Endodermal cell (in vitro differentiated cells): ENCODE measurements at regions not wholly inside any gene's neighbourhood (a gene's known extent, or its start where the extent isn't known, plus 50 kb on each side); places are given as distances from the start of the nearest gene placed in this dataset.
A peak's percentile ranks its signal among the peaks of the same experiment; 100 is the strongest.
"Not testable (repeated sequence)": the region's sequence is repeated elsewhere in the genome, so short reads cannot be mapped to it uniquely, and the experiment has no call there.

Experiments used
- DNase-seq: peaks from one replicate; pipeline ENCODE4 v3.0.0-alpha.2; 2017
- H3K27ac ChIP-seq: 2 replicates; pipeline ENCODE4 v1.5.1; 2013; ENCODE audit warnings: mild to moderate bottlenecking, low read depth, low read length, moderate library complexity
- H3K27me3 ChIP-seq: 2 replicates; pipeline ENCODE4 v1.6.1; 2013; ENCODE audit warnings: mild to moderate bottlenecking, low read length, moderate library complexity; ENCODE audit not compliant: insufficient read depth, control insufficient read depth, poor library complexity, severe bottlenecking
- H3K36me3 ChIP-seq: 2 replicates; pipeline ENCODE4 v1.7.0; 2013; ENCODE audit warnings: mild to moderate bottlenecking, low read length, moderate library complexity; ENCODE audit not compliant: control insufficient read depth, insufficient read depth
- H3K4me1 ChIP-seq: one replicate; pipeline ENCODE4 v1.7.0; 2013; ENCODE audit warnings: low read length; ENCODE audit not compliant: control insufficient read depth, insufficient read depth
- H3K4me3 ChIP-seq: 2 replicates; pipeline ENCODE4 v1.5.1; 2013; ENCODE audit warnings: mild to moderate bottlenecking, low read length, moderate library complexity
- H3K9ac ChIP-seq: 2 replicates; pipeline ENCODE4 v1.6.1; 2013; ENCODE audit warnings: mild to moderate bottlenecking, low read length, moderate library complexity; ENCODE audit not compliant: poor library complexity, severe bottlenecking; ENCODE audit errors: extremely low read depth
- H3K9me3 ChIP-seq: 2 replicates; pipeline ENCODE4 v1.6.1; 2013; ENCODE audit warnings: mild to moderate bottlenecking, low read length, moderate library complexity; ENCODE audit not compliant: control insufficient read depth
- H3K27ac Mint-ChIP-seq: 2 replicates; pipeline ENCODE4 v1.8.0; 2020; ENCODE audit warnings: mixed read lengths
- H3K27me3 Mint-ChIP-seq: 2 replicates; pipeline ENCODE4 v1.8.0; 2021; ENCODE audit warnings: mild to moderate bottlenecking, mixed read lengths; ENCODE audit not compliant: insufficient read depth
- H3K36me3 Mint-ChIP-seq: 2 replicates; pipeline ENCODE4 v1.8.0; 2020; ENCODE audit warnings: low read depth, mixed read lengths
- H3K4me1 Mint-ChIP-seq: 2 replicates; pipeline ENCODE4 v1.8.0; 2020; ENCODE audit warnings: mixed read lengths
- H3K4me3 Mint-ChIP-seq: 2 replicates; pipeline ENCODE4 v1.8.0; 2020; ENCODE audit warnings: mild to moderate bottlenecking, moderate library complexity, mixed read lengths
- H3K9me3 Mint-ChIP-seq: 2 replicates; pipeline ENCODE4 v1.8.0; 2020; ENCODE audit warnings: mild to moderate bottlenecking, mixed read lengths
- WGBS, 2 experiments: methylation state at CpG; one replicate each; pipeline versions ENCODE4 v1.1.5 to v1.1.7; 2013; ENCODE audit warnings: missing lambda C conversion rate in 2 of 2, mixed read lengths in 1 of 2; ENCODE audit not compliant: insufficient coverage in 1 of 2, insufficient read length in 1 of 2; 5-methylcytosine and 5-hydroxymethylcytosine counted together
- TF ChIP-seq, protein P1 (sequence below): fragments of 200-600 bp; sonication (generic); conservative IDR thresholded peaks from 2 replicates; pipeline ENCODE4 v1.5.0; 2021; ENCODE audit warnings: antibody characterized with exemption, mild to moderate bottlenecking

DNA sequence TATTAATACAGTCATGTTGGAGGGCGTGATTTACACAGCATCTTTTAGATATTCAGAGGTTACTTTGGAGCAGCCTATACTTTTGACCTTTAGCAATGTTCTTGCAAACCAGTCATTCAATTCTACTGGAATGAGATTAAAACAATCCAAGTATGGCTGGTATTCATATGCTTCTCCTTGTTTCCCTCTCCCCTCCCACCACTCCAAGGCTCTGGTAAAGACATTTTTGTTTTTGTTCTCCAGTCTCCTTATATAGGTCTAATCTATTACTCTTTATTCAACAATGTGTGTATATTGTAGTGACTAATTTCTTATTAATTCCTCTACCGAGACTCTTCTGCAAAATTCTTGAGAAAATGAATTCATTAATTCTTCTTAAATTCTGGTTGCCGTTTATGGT, 465.1 kb upstream of the ZNF337 start:
- peaks cover 15% of the 10 kb centered on the region for H3K4me1 Mint-ChIP-seq
- not testable (repeated sequence) for H3K4me3 ChIP-seq, H3K27me3 ChIP-seq, H3K9me3 Mint-ChIP-seq, H3K36me3 Mint-ChIP-seq, DNase-seq, H3K9me3 ChIP-seq, H3K9ac ChIP-seq, H3K27ac ChIP-seq, H3K36me3 ChIP-seq, H3K4me3 Mint-ChIP-seq, H3K4me1 ChIP-seq, H3K27me3 Mint-ChIP-seq
- WGBS, 2 experiments: 86 to 88% methylated on average over 1 to 3 of the region's 3 CpGs
- peak overlapping the region; percentile 1 for H3K27ac Mint-ChIP-seq

DNA sequence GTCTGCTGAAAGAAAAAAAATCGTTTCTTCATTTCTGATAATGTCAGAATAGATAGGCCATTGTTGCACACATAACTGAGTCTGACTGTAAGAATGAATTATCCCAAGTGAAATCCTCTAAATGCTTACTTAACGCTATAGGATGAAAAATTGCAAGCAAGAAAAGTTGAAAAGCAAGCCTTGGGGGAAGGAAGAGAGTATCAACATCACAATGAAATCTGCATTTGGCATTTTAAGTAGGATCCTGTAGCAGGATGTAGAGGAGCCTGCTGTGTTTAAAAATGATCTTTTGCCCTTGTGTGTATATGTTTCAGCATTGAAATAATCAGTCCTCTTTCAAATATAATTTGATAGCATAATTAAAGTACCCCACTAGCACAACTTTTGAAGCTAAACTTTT, 464.3 kb upstream of the ZNF337 start:
- H3K36me3 Mint-ChIP-seq, H3K27me3 Mint-ChIP-seq, H3K4me1 ChIP-seq, H3K36me3 ChIP-seq, H3K9ac ChIP-seq, H3K4me3 ChIP-seq, H3K27me3 ChIP-seq, H3K27ac ChIP-seq, H3K9me3 Mint-ChIP-seq, H3K9me3 ChIP-seq, DNase-seq, H3K4me3 Mint-ChIP-seq: not testable (repeated sequence)
- 0 to 32% methylated on average over 1 to 2 of the region's 2 CpGs for WGBS, 2 experiments
- H3K4me1 Mint-ChIP-seq: peaks cover 15% of the 10 kb centered on the region
- H3K27ac Mint-ChIP-seq: peak overlapping the region; percentile 77

DNA sequence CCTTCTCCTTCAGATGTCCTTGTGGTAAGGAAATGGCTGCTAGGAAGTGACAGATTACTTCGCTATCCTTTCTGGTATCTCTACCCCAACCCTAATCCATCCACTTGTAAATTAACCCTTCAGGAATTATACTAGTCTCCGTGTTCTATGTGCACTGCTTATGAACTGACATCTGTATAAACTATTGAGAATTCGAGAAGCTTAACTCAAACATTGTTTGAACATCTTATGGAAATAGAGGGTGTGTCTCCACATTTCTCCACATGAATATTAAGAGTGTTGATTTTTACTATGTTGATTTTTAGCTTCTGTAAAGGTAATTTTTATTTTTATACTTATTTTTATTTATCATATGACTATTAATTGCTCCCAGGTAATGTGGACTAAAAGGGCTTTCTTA, 457.6 kb upstream of the ZNF337 start:
- H3K36me3 ChIP-seq: no peaks in the 10 kb centered on the region
- H3K9me3 Mint-ChIP-seq: no peaks in the 10 kb centered on the region
- no peak overlapping the region for H3K9ac ChIP-seq
- no peaks in the 10 kb centered on the region for H3K36me3 Mint-ChIP-seq
- no peak overlapping the region for H3K4me3 ChIP-seq
- H3K27me3 ChIP-seq: no peaks in the 10 kb centered on the region
- TF ChIP-seq, protein P1, sequence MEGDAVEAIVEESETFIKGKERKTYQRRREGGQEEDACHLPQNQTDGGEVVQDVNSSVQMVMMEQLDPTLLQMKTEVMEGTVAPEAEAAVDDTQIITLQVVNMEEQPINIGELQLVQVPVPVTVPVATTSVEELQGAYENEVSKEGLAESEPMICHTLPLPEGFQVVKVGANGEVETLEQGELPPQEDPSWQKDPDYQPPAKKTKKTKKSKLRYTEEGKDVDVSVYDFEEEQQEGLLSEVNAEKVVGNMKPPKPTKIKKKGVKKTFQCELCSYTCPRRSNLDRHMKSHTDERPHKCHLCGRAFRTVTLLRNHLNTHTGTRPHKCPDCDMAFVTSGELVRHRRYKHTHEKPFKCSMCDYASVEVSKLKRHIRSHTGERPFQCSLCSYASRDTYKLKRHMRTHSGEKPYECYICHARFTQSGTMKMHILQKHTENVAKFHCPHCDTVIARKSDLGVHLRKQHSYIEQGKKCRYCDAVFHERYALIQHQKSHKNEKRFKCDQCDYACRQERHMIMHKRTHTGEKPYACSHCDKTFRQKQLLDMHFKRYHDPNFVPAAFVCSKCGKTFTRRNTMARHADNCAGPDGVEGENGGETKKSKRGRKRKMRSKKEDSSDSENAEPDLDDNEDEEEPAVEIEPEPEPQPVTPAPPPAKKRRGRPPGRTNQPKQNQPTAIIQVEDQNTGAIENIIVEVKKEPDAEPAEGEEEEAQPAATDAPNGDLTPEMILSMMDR: no peak
- no peak overlapping the region for H3K27ac ChIP-seq
- H3K27me3 Mint-ChIP-seq: no peaks in the 10 kb centered on the region
- H3K9me3 ChIP-seq: no peaks in the 10 kb centered on the region
- DNase-seq: no peak
- H3K4me3 Mint-ChIP-seq: no peak overlapping the region
- H3K4me1 ChIP-seq: no peaks in the 10 kb centered on the region
- WGBS, 2 experiments: 84% methylated on average over 3 of the region's 3 CpGs; no CpG with 5 or more reads in 1 of the 2 experiments
- H3K27ac Mint-ChIP-seq: no peak overlapping the region
- no peaks in the 10 kb centered on the region for H3K4me1 Mint-ChIP-seq

DNA sequence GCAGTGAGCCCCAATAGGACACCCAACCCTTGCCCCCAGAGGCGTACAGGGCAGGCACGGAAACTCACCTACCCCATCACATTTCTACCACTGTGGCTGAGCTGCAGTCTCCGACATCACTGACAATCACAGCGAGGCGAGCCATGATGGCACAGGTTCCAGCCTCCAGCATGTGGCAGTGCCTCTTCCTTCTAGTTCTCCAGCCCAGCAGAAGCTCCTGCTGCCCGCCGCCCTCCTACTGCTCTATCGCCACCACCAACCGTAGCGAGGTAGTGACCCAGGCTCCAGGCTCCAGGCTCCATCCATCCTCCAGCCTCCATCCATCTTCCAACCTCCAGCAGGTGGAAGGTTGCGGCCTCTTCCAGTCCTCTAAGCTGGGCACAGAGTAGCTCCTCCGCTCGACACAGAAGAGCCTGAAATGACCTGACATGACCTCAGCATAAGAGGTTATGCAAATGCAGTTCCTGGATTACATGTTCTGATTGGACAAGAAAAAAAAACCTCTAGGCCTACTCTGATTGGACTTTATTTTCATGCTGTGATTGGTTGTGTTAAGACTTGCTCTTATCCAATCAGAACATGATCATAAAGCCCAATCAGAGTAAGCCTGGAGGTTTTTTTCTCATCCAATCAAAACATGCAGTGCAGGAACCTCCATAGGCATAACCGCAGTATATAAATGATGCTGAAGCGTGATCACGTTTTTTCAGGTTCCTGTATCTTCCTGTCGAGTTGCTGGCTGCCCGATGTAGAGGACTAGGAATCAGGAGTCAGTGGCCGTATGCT, 438.9 kb upstream of the ZNF337 start:
- no peak overlapping the region for H3K27ac ChIP-seq
- H3K4me3 Mint-ChIP-seq: no peak overlapping the region
- H3K27ac Mint-ChIP-seq: no peak overlapping the region
- H3K9ac ChIP-seq: no peak overlapping the region
- no peaks in the 10 kb centered on the region for H3K9me3 ChIP-seq
- no peak overlapping the region for H3K4me3 ChIP-seq
- 92 to 98% methylated on average over 12 to 19 of the region's 19 CpGs for WGBS, 2 experiments
- H3K36me3 ChIP-seq: no peaks in the 10 kb centered on the region
- H3K27me3 ChIP-seq: no peaks in the 10 kb centered on the region
- no peaks in the 10 kb centered on the region for H3K4me1 Mint-ChIP-seq
- peaks cover 2% of the 10 kb centered on the region for H3K9me3 Mint-ChIP-seq
- H3K4me1 ChIP-seq: no peaks in the 10 kb centered on the region
- H3K27me3 Mint-ChIP-seq: no peaks in the 10 kb centered on the region
- TF ChIP-seq, protein P1: no peak
- DNase-seq: no peak
- no peaks in the 10 kb centered on the region for H3K36me3 Mint-ChIP-seq
